A673 (cell line): ENCODE measurements at regions not wholly inside any gene's neighbourhood (a gene's known extent, or its start where the extent isn't known, plus 50 kb on each side); places are given as distances from the start of the nearest gene placed in this dataset.

Experiments used
- BruUV-seq: library from RNA; stranded (reverse); fragments of 400-500 nt; replicated peaks from 2 replicates; lab custom pipeline; 2021; lab: Mats Ljungman, UMichigan
- CTCF ChIA-PET: fragments of 300-600 bp; sonication (Branson Sonifier 250); formaldehyde crosslinking; loops from one replicate; lab custom pipeline; 2022; ENCODE audit warnings: antibody characterized with exemption; lab: Charles Lee
- POLR2A ChIA-PET: fragments of 300-600 bp; sonication (Branson Sonifier 250); formaldehyde crosslinking; loops from one replicate; lab custom pipeline; 2022; ENCODE audit warnings: antibody characterized with exemption; ENCODE audit not compliant: low non-redundant PET; lab: Charles Lee
- DNase-seq: peaks from one replicate; pipeline ENCODE4 v3.0.0-alpha.2; 2015; ENCODE audit warnings: low spot score
- H3K27ac ChIP-seq: fragments of 200-600 bp; sonication (generic); 2 replicates; pipeline ENCODE4 v1.5.1; 2016; ENCODE audit warnings: mixed run types, low read depth, mild to moderate bottlenecking, mixed read lengths, antibody characterized with exemption, low read length; ENCODE audit not compliant: poor library complexity, severe bottlenecking
- H3K27me3 ChIP-seq: fragments of 200-600 bp; sonication (generic); replicated peaks from 2 replicates; pipeline ENCODE4 v1.6.1; 2017; ENCODE audit warnings: mixed run types, low read depth, mild to moderate bottlenecking, mixed read lengths, antibody characterized with exemption, low read length; ENCODE audit not compliant: insufficient read depth, poor library complexity
- H3K36me3 ChIP-seq: fragments of 200-600 bp; sonication (generic); 2 replicates; pipeline ENCODE4 v1.6.1; 2016; ENCODE audit warnings: mixed run types, mild to moderate bottlenecking, mixed read lengths, antibody characterized with exemption, low read length; ENCODE audit not compliant: insufficient read depth, poor library complexity, severe bottlenecking
- H3K4me1 ChIP-seq: fragments of 200-600 bp; sonication (generic); 2 replicates; pipeline ENCODE4 v1.6.1; 2017; ENCODE audit warnings: mixed run types, mild to moderate bottlenecking, mixed read lengths, antibody characterized with exemption, low read length; ENCODE audit not compliant: insufficient read depth, poor library complexity, severe bottlenecking
- H3K4me3 ChIP-seq: fragments of 200-600 bp; sonication (generic); 2 replicates; pipeline ENCODE4 v1.5.1; 2016; ENCODE audit warnings: low read depth, mixed run types, mild to moderate bottlenecking, mixed read lengths, low read length; ENCODE audit not compliant: poor library complexity, severe bottlenecking
- H3K9me3 ChIP-seq: fragments of 200-600 bp; sonication (generic); 2 replicates; pipeline ENCODE4 v1.6.1; 2016; ENCODE audit warnings: mixed run types, low read depth, mild to moderate bottlenecking, mixed read lengths, antibody characterized with exemption, low read length; ENCODE audit not compliant: poor library complexity, severe bottlenecking
- EZH2 ChIP-seq: fragments of 200-600 bp; sonication (generic); IDR thresholded peaks from 2 replicates; pipeline ENCODE4 v1.6.1; 2017; ENCODE audit warnings: borderline replicate concordance, low read depth, mild to moderate bottlenecking, mixed read lengths, antibody characterized with exemption, low read length; ENCODE audit not compliant: poor library complexity, severe bottlenecking
- intact Hi-C: fragments of 100-400 bp; cut with micrococcal nuclease; formaldehyde crosslinking; loops from one replicate; pipeline ENCODE4 v1.10.0; 2022; ENCODE audit not compliant: unreplicated experiment
- TF ChIP-seq, protein P1 (sequence below): fragments of 300-800, 200-600 bp; sonication (generic); conservative IDR thresholded peaks from 2 replicates; pipeline ENCODE4 v1.5.1; 2017; ENCODE audit warnings: low read depth, mild to moderate bottlenecking, antibody characterized with exemption, low read length, moderate library complexity, mixed read lengths

DNA sequence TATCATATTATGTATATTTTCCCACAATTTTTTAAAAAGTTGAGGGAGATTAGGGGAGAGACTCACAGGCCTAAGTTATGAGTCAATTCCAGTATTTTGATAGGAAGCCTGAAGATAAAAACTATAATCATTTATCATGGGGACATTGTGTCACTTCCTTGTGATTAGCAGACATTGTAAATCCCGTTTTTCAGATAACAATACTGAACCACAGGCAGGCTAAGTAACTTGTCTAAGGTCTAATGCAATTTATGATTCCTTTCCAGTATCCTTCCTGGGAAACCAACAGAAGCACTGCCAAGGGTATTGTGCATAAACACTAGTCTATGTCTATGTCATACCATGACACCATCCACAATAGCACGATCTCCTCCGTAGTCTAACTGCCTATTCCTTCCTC lies 235.2 kb upstream of the PIK3C3 start:
- H3K4me3 ChIP-seq, result no peak overlapping the region
- no peaks in the 10 kb centered on the region for H3K9me3 ChIP-seq

GRCh38 chr18:41714872-41715271 lies 240.2 kb upstream of the PIK3C3 start:
- H3K9me3 ChIP-seq, result no peaks in the 10 kb centered on the region
- no peaks in the 10 kb centered on the region for H3K36me3 ChIP-seq
- peaks cover 31% of the 10 kb centered on the region for H3K27me3 ChIP-seq
- no peaks in the 10 kb centered on the region for H3K4me1 ChIP-seq
- POLR2A ChIA-PET, result no interaction called here
- CTCF ChIA-PET, result no interaction called here
- DNase-seq, result no peak
- H3K4me3 ChIP-seq, result no peak overlapping the region
- intact Hi-C loops, result no loop called here
- no TSS peak for BruUV-seq
- TF ChIP-seq EZH2, result no peak
- TF ChIP-seq, protein P1, sequence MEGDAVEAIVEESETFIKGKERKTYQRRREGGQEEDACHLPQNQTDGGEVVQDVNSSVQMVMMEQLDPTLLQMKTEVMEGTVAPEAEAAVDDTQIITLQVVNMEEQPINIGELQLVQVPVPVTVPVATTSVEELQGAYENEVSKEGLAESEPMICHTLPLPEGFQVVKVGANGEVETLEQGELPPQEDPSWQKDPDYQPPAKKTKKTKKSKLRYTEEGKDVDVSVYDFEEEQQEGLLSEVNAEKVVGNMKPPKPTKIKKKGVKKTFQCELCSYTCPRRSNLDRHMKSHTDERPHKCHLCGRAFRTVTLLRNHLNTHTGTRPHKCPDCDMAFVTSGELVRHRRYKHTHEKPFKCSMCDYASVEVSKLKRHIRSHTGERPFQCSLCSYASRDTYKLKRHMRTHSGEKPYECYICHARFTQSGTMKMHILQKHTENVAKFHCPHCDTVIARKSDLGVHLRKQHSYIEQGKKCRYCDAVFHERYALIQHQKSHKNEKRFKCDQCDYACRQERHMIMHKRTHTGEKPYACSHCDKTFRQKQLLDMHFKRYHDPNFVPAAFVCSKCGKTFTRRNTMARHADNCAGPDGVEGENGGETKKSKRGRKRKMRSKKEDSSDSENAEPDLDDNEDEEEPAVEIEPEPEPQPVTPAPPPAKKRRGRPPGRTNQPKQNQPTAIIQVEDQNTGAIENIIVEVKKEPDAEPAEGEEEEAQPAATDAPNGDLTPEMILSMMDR, result no peak
- H3K27ac ChIP-seq, result no peak overlapping the region

More for the DNA sequence above, 235.2 kb upstream of the PIK3C3 start:
- no peaks in the 10 kb centered on the region for H3K4me1 ChIP-seq
- POLR2A ChIA-PET, result no interaction called here
- no peak for DNase-seq
- CTCF ChIA-PET, result no interaction called here
- BruUV-seq, result no TSS peak
- no peaks in the 10 kb centered on the region for H3K36me3 ChIP-seq
- TF ChIP-seq, protein P1, result no peak
- TF ChIP-seq EZH2, result no peak
- no peak overlapping the region for H3K27ac ChIP-seq
- H3K27me3 ChIP-seq, result peaks cover 20% of the 10 kb centered on the region
- intact Hi-C loops, result no loop called here

DNA sequence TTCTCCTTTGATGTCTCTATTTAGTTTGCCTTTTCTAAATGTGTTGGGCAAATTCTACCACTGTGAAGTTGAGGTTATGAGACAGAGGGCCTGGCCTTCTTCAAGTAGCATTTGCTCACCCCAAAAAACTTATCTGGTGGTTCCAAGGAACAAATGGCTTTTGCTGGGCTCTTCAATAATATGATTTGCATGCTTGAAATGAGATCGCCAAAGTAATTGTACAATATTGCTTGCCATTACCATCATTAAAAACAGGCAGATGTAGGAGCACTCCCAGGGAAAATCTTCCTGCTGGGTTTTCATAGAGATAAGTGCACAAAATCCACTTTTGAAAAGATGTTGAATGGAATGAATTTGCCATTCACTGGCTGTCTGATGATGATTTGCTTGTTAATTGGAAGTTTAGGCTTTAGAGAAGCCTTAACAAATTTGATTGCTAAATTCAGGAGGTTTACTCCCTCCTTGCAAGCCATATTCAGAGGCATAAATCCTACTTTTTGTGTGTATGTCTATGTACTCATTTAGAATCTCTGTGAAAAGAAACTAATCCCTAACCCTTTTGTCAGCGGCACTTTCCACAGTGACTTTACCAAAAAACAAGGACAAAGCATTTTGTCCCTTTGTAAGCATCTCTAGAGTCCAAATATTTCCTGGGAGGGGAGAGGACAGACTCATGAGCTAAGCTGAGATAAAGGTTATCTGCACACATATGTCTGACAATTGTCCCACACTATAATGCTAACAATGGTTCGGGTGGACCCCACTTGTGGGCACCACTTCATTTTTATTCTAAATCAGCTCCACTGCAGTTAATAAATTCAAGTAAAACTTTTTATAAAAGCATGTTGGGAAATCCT lies 240.8 kb upstream of the PIK3C3 start:
- H3K27me3 ChIP-seq, result peaks cover 31% of the 10 kb centered on the region
- H3K4me3 ChIP-seq, result no peak overlapping the region
- intact Hi-C loops, result no loop called here
- TF ChIP-seq, protein P1, result no peak
- no peak for TF ChIP-seq EZH2
- H3K27ac ChIP-seq, result no peak overlapping the region
- ChIA-PET CTCF (no interaction called here), POLR2A (no interaction called here)
- H3K36me3 ChIP-seq, result no peaks in the 10 kb centered on the region
- no peaks in the 10 kb centered on the region for H3K4me1 ChIP-seq
- no peak for DNase-seq
- H3K9me3 ChIP-seq, result no peaks in the 10 kb centered on the region
- no TSS peak for BruUV-seq
